NCI-H82 treated with DMSO at 0.1 percent for 48 hours (cell line): ENCODE measurements at regions not wholly inside any gene's neighbourhood (a gene's known extent, or its start where the extent isn't known, plus 50 kb on each side); places are given as distances from the start of the nearest gene placed in this dataset.
A peak's percentile ranks its signal among the peaks of the same experiment; 100 is the strongest.

Source experiments
- DNase-seq: peaks from one replicate; lab custom pipeline; 2025; ENCODE audit not compliant: unreplicated experiment; lab: John Stamatoyannopoulos, UW

- DNase-seq = peak; percentile 15
Observed at GRCh38 chr21:28828021-28828420, 164.7 kb downstream of the LTN1 start.

GRCh38 chr21:28827422-28827821 lies 165.3 kb downstream of the LTN1 start:
- no peak for DNase-seq

GRCh38 chr21:28826569-28826968 lies 166.1 kb downstream of the LTN1 start:
- DNase-seq = no peak

- no peak for DNase-seq
Observed at GRCh38 chr21:28826021-28826420, 166.7 kb downstream of the LTN1 start.

GRCh38 chr21:28823429-28823828 lies 169.2 kb downstream of the LTN1 start:
- DNase-seq = no peak

- DNase-seq = no peak
Observed at GRCh38 chr21:28822486-28823335, 170.0 kb downstream of the LTN1 start.

- DNase-seq = no peak
Observed at GRCh38 chr21:28822123-28822399, 170.6 kb downstream of the LTN1 start.

- DNase-seq = no peak
Observed at GRCh38 chr21:28821276-28822122, 171.2 kb downstream of the LTN1 start.

GRCh38 chr21:28818663-28819278 lies 173.9 kb downstream of the LTN1 start:
- no peak for DNase-seq

GRCh38 chr21:28817871-28818270 lies 174.8 kb downstream of the LTN1 start:
- peak; percentile 57 for DNase-seq

GRCh38 chr21:28811860-28812259 lies 180.8 kb downstream of the LTN1 start:
- no peak for DNase-seq

GRCh38 chr21:28810826-28811524 lies 181.7 kb downstream of the LTN1 start:
- no peak for DNase-seq

GRCh38 chr21:28805885-28806284 lies 186.8 kb downstream of the LTN1 start:
- no peak for DNase-seq

- no peak for DNase-seq
Observed at GRCh38 chr21:28804089-28804670, 188.5 kb downstream of the LTN1 start.

GRCh38 chr21:28801906-28802305 lies 190.8 kb downstream of the LTN1 start:
- DNase-seq = no peak

GRCh38 chr21:28799926-28800325 lies 192.8 kb downstream of the LTN1 start:
- no peak for DNase-seq

GRCh38 chr21:28798798-28799197 lies 193.9 kb downstream of the LTN1 start:
- DNase-seq = no peak

- DNase-seq = no peak
Observed at GRCh38 chr21:28795251-28795650, 197.4 kb downstream of the LTN1 start.

- no peak for DNase-seq
Observed at GRCh38 chr21:28794371-28794851, 198.3 kb downstream of the LTN1 start.

GRCh38 chr21:28793043-28793442 lies 199.6 kb downstream of the LTN1 start:
- DNase-seq = no peak
